Naive B cell (primary cell): ENCODE measurements at regions not wholly inside any gene's neighbourhood (a gene's known extent, or its start where the extent isn't known, plus 50 kb on each side); places are given as distances from the start of the nearest gene placed in this dataset.
"Not testable (repeated sequence)": the region's sequence is repeated elsewhere in the genome, so short reads cannot be mapped to it uniquely, and the experiment has no call there.

Source experiments
- ATAC-seq, 2 donors: fragments of 150-1000 bp; cut with Tn5 transposase; 2 replicates each; pipeline ENCODE4 v1.10.0; 2021; ENCODE audit warnings: low read depth in 2 of 2, mild to moderate bottlenecking in 2 of 2, moderate library complexity in 2 of 2
- DNase-seq: peaks from one replicate; pipeline ENCODE4 v3.0.0; 2022
- H3K27ac Mint-ChIP-seq, 6 donors: one replicate each; pipeline ENCODE4 v1.8.0; 2020 to 2022; ENCODE audit warnings: mild to moderate bottlenecking in 6 of 6, mixed read lengths in 6 of 6, moderate library complexity in 5 of 6, inconsistent platforms in 2 of 6
- H3K27me3 Mint-ChIP-seq, 3 donors: one replicate each; pipeline ENCODE4 v1.8.0; 2021 to 2022; ENCODE audit warnings: mixed read lengths in 3 of 3, mild to moderate bottlenecking in 1 of 3
- H3K36me3 Mint-ChIP-seq, 2 donors: one replicate each; pipeline ENCODE4 v1.8.0; 2020 to 2022; ENCODE audit warnings: mixed read lengths in 2 of 2, inconsistent platforms in 1 of 2, mild to moderate bottlenecking in 1 of 2
- H3K4me1 Mint-ChIP-seq, 3 donors: one replicate each; pipeline ENCODE4 v1.8.0; 2020 to 2022; ENCODE audit warnings: mixed read lengths in 3 of 3, inconsistent platforms in 1 of 3, mild to moderate bottlenecking in 1 of 3, moderate library complexity in 1 of 3
- H3K4me3 Mint-ChIP-seq, 8 donors: one replicate each; pipeline ENCODE4 v1.8.0; 2020 to 2022; ENCODE audit warnings: mild to moderate bottlenecking in 8 of 8, mixed read lengths in 8 of 8, moderate library complexity in 8 of 8, inconsistent platforms in 2 of 8
- H3K9me3 Mint-ChIP-seq, 7 donors: one replicate each; pipeline ENCODE4 v1.8.0; 2020 to 2022; ENCODE audit warnings: mixed read lengths in 7 of 7, mild to moderate bottlenecking in 5 of 7, inconsistent platforms in 2 of 7, moderate library complexity in 1 of 7

DNA sequence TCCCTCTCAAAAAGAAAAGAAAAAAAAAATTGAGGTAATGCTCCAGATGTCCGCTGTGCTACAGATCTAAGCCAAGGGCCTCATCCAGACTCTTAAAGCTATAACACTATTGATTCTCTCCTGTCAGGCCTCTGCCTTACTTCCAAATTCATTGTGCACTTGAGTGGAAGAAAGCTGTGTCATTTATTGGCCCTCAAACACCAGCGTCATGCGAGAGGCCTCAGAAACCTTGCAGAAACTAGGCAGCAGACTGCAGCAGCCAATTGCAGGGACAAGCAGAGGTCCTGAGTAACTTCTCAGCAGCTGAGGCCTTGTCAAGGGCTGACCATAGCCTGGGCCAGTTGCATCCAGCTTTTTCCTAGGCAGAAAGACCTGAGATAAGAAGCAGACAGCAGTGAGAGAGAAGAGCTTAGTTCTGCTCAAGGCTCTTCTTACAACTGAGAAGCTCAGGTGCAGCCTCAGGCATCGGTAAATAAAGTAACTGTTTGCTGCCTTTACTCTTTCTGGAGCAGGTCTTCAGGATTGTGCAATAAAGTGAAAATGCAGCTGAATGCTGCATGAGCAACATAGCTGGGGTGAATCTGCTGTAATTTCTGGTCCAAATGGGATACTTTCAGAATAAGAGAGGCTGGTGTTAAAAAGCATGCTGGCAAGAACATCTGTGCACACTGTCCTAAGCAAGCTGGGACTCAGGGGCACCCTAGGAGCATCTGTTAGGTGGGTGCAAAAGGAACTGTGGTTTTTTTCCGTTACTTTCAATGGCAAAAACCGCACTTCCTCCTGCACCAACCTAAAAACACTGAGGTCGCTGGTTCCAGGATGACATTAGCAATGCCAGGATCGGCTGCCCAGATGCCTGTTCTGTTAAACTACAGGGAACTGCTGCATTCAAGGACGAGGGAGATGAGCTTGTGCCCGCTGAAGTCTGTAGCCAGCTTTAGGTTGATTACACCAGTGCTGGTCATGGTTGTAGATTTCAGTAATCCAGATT lies 181.8 kb upstream of the PFKP start:
- H3K9me3 Mint-ChIP-seq: peaks cover 0 to 7% (median 0%) of the 10 kb centered on the region in 7 donors
- H3K27ac Mint-ChIP-seq: no peak overlapping the region
- no peak overlapping the region for H3K4me3 Mint-ChIP-seq
- peaks cover 8 to 10% (median 10%) of the 10 kb centered on the region in 3 donors for H3K27me3 Mint-ChIP-seq
- ATAC-seq (no peak), DNase-seq (no peak)
- H3K36me3 Mint-ChIP-seq: no peaks in the 10 kb centered on the region
- no peaks in the 10 kb centered on the region for H3K4me1 Mint-ChIP-seq

DNA sequence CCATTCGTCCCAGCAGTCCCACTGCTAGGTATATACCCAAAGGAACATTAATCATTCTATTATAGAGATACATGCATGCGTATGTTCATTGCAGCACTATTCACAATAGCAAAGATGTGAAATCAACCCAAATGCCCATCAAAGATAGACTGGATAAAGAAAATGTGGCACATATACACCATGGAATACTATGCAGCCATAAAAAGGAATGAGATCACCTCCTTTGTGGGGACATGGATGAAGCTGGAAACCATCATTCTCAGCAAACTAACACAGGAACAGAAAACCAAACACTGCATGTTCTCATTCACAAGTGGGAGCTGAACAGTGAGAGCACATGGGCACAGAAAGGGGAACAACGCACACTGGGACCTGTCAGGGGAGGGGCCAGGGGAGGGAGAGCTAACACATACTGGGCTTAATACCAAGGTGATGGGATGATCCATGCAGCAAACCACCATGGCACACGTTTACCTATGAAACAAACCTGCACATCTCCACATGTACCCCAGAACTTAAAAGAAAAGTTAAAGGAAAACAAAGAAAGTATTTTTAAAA lies 183.3 kb upstream of the PFKP start:
- H3K9me3 Mint-ChIP-seq, H3K36me3 Mint-ChIP-seq, H3K4me3 Mint-ChIP-seq, ATAC-seq, DNase-seq, H3K4me1 Mint-ChIP-seq: not testable (repeated sequence)
- Mint-ChIP-seq H3K27ac (peak overlapping the region in 1 of 6 donors; percentile 45), H3K27me3 (peaks cover 10 to 14% (median 13%) of the 10 kb centered on the region in 3 donors)

DNA sequence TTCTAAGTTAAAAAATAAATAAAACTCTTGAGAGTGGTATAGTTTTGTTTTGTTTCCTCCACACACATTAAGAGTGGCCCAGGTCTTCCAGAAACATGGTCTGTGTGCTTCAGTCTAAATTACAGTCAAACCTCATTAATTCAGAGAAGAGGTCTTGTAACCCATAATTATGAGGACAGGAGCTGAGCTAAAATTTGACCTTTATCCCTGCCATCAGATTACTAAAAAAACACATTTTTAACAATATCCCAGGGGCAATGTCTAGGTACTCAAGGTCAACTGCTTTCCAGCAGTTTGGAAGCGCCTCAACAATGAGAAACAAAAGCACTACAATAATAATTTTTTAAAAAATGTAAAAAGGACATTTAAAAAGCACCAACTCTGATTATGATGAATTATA lies 184.1 kb upstream of the PFKP start:
- Mint-ChIP-seq H3K27ac (no peak overlapping the region), H3K4me1 (no peaks in the 10 kb centered on the region), H3K9me3 (peaks cover 0 to 5% (median 0%) of the 10 kb centered on the region in 7 donors), H3K36me3 (no peaks in the 10 kb centered on the region), H3K27me3 (peaks cover 5 to 14% (median 13%) of the 10 kb centered on the region in 3 donors), H3K4me3 (no peak overlapping the region)
- no peak for DNase-seq
- ATAC-seq: no peak

DNA sequence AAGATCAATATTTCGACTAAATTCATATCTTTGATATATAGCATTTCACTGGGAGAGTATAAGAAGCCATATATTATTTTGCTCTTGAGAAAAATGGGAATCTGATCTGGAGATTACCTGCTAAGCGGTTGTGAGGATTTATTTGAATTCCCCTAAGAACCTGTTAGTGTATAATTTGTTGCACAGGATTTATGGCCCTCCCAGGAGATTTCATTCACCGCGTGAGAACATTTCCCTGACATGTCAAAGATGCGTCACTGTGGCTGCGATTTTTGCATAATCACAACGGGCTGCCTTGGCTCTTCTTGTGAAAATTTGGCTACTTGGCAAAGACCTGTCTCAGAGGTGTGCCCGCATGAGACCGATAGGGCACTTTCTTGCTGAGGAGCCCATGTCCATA lies 184.7 kb upstream of the PFKP start:
- Mint-ChIP-seq H3K27ac (no peak overlapping the region), H3K27me3 (peaks cover 5 to 14% (median 13%) of the 10 kb centered on the region in 3 donors), H3K9me3 (peaks cover 0 to 3% (median 0%) of the 10 kb centered on the region in 7 donors), H3K36me3 (no peaks in the 10 kb centered on the region), H3K4me3 (no peak overlapping the region), H3K4me1 (no peaks in the 10 kb centered on the region)
- no peak for ATAC-seq
- DNase-seq: no peak

DNA sequence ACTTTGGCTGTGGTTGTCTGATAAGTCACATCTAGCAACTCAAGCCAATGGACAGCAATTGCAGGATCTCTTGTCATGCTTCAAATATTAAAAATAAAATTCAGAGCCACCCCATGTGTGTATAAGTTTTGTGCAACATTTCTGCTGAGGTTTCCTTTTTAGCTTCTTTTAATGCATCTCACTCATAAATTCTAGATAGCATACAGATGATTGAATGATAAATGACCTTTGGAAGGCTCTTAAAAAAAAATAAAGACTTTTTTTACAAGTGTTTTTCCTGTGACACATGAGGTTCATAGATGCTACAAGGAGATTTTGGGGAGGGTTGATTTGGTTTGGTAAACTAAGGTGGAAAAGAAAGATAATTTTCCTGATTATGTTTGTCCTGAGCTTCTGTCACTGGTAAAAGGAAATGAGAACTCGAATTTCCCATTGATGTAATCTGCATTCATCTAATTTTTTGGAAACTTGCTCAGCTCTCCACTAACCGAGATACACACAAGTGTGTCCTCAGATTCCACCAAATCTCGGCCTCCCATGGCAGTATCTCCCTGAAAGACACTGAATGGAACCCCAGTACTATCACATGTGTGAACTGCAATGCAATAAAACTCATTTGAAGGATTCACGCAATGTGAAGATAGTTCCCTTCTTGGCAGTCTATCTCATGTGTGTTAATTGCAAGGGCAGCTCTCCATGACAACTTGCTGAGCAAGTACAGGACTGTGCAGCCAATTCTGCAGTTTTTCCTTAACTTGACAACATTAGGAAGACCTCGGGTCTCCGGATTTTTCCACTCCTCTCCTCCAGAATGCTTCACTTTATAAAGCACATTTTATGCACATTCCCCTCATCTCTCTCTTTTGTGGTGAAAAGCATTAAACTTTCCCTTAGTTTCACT lies 185.4 kb upstream of the PFKP start:
- no peak overlapping the region for H3K27ac Mint-ChIP-seq
- H3K27me3 Mint-ChIP-seq: peaks cover 5 to 14% (median 13%) of the 10 kb centered on the region in 3 donors
- H3K4me1 Mint-ChIP-seq: no peaks in the 10 kb centered on the region
- no peaks in the 10 kb centered on the region for H3K36me3 Mint-ChIP-seq
- peaks cover 0 to 3% (median 0%) of the 10 kb centered on the region in 7 donors for H3K9me3 Mint-ChIP-seq
- no peak overlapping the region for H3K4me3 Mint-ChIP-seq
- ATAC-seq (no peak), DNase-seq (no peak)

DNA sequence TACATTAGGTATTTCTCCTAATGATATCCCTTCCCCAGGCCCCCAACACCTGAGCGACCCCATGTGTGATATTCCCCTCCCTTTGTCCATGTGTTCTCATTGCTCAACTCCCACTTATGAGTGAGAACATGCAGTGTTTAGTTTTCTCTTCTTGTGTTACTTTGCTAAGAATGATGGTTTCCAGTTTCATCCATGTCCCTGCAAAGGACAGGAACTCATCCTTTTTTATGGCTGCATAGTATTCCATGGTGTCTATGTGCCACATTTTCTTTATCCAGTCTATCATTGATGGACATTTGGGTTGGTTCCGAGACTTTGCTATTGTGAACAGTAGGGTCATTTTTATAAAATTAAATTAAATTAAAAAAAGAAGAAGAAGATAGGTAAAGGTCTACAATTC lies 187.3 kb upstream of the PFKP start:
- DNase-seq, H3K4me1 Mint-ChIP-seq, H3K4me3 Mint-ChIP-seq, H3K36me3 Mint-ChIP-seq, ATAC-seq, H3K27ac Mint-ChIP-seq, H3K9me3 Mint-ChIP-seq: not testable (repeated sequence)
- H3K27me3 Mint-ChIP-seq: peaks cover 5 to 14% (median 13%) of the 10 kb centered on the region in 3 donors

DNA sequence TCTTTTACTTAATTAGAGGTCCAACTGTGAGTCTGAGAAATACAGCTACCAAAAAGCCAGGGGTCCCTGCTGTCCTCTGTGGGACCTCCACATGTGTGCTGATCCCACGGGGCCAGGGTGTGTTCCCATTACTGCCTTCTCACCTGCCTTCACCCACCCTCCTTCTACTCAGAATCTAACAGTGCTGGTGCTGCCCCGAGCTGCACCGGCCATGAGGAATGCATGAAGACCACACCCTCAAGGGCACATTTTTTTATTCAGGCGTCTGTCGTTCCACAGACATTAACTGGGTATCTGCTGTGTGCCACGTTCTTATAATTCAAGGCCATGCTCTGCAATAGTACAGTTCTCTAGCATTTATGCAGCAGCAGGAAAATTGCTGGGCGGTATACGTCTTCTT lies 188.5 kb upstream of the PFKP start:
- no peak overlapping the region for H3K27ac Mint-ChIP-seq
- no peaks in the 10 kb centered on the region for H3K36me3 Mint-ChIP-seq
- peaks cover 0 to 3% (median 0%) of the 10 kb centered on the region in 7 donors for H3K9me3 Mint-ChIP-seq
- peaks cover 1 to 18% (median 8%) of the 10 kb centered on the region in 3 donors for H3K27me3 Mint-ChIP-seq
- no peaks in the 10 kb centered on the region for H3K4me1 Mint-ChIP-seq
- ATAC-seq (no peak), DNase-seq (no peak)
- H3K4me3 Mint-ChIP-seq: no peak overlapping the region

DNA sequence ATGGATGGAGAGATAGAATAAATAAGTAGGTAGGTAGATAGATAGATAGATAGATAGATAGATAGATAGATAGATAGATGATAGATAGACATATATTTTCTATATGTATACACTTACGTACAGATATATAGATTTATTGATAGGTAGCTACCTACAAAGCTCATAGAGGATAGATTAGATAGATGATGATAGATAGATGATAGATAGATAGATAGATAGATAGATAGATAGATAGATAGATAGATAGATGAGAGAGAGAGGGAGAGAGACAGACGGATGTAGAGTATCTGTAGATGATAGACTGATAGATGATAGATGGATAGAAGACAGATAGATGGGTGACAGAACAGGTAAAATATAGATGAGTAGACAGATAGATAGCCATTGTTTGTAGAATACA lies 191.3 kb upstream of the PFKP start:
- H3K9me3 Mint-ChIP-seq: peaks cover 0 to 9% (median 1%) of the 10 kb centered on the region in 7 donors
- H3K4me1 Mint-ChIP-seq: no peaks in the 10 kb centered on the region
- no peak overlapping the region for H3K27ac Mint-ChIP-seq
- no peak for DNase-seq
- H3K27me3 Mint-ChIP-seq: peaks cover 7 to 32% (median 12%) of the 10 kb centered on the region in 3 donors
- no peak for ATAC-seq
- no peak overlapping the region for H3K4me3 Mint-ChIP-seq
- H3K36me3 Mint-ChIP-seq: no peaks in the 10 kb centered on the region

DNA sequence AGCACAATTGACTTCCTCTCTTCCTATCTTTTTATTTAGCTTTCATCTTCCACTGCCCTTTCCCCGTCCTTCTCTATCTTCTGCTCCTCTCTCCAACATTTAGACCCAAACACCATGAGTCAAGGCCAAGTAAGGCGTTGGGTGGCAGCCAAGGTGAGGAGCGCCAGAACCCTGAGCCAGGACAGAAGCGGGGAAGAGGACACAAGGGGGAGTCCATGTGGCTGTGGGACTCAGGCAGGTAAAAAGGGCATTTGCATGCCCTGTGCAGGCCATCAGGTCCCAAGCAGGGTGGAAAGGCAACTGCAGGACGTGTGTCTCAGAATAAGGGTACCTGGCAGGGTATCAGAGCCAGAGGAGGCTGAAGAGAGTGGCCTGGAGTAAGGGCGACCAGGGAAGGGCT lies 192.4 kb upstream of the PFKP start:
- ATAC-seq (no peak), DNase-seq (no peak)
- Mint-ChIP-seq H3K4me1 (no peaks in the 10 kb centered on the region), H3K27ac (no peak overlapping the region), H3K36me3 (no peaks in the 10 kb centered on the region), H3K27me3 (peaks cover 7 to 22% (median 9%) of the 10 kb centered on the region in 3 donors), H3K4me3 (no peak overlapping the region), H3K9me3 (peaks cover 0 to 9% (median under 1%) of the 10 kb centered on the region in 7 donors)

DNA sequence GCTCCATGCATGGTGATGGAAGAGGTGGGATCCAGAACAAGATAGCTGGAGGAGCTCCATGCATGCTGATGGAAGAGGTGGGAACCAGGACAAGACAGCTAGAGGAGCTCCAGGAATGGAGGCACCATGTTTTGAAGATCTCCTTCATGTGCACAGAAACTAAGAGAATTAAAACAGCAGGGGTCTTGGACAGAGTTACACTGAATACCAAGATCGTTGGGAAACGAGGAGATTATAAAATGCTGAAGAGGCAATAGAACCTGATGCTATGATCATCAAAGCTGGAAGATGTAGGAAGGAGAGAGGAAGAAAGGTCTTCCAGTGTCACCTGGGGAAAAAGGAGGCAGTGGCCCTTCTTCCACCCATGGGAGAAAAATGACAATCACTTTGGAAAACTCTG lies 193.6 kb upstream of the PFKP start:
- no peak overlapping the region for H3K4me3 Mint-ChIP-seq
- no peaks in the 10 kb centered on the region for H3K4me1 Mint-ChIP-seq
- no peaks in the 10 kb centered on the region for H3K36me3 Mint-ChIP-seq
- no peak overlapping the region for H3K27ac Mint-ChIP-seq
- no peak for DNase-seq
- peaks cover 7 to 30% (median 9%) of the 10 kb centered on the region in 3 donors for H3K27me3 Mint-ChIP-seq
- H3K9me3 Mint-ChIP-seq: peaks cover 0 to 9% (median 0%) of the 10 kb centered on the region in 7 donors
- no peak for ATAC-seq

DNA sequence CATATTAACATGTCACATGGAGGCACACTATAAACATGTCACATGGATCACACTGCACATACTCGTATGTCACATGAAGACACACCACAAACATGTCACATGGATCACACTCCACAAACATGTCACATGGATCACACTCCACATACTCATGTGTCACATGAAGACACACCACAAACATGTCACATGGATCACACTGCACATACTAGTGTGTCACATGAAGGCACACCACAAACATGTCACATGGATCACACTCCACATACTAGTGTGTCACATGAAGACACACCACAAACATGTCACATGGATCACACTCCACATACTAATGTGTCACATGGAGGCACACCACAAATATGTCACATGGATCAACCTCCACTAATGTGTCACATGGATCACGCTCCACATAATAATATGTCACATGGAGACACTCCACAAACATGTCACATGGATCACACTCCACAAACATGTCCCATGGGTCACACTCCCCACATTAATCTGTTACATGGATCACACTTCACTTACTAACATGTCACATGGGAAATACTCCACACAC lies 195.6 kb upstream of the PFKP start:
- H3K27ac Mint-ChIP-seq: no peak overlapping the region
- no peaks in the 10 kb centered on the region for H3K4me1 Mint-ChIP-seq
- H3K4me3 Mint-ChIP-seq: no peak overlapping the region
- H3K36me3 Mint-ChIP-seq: no peaks in the 10 kb centered on the region
- DNase-seq (no peak), ATAC-seq (no peak)
- H3K27me3 Mint-ChIP-seq: peaks cover 9 to 49% (median 13%) of the 10 kb centered on the region in 3 donors
- H3K9me3 Mint-ChIP-seq: peaks cover 0 to 9% (median 0%) of the 10 kb centered on the region in 7 donors

DNA sequence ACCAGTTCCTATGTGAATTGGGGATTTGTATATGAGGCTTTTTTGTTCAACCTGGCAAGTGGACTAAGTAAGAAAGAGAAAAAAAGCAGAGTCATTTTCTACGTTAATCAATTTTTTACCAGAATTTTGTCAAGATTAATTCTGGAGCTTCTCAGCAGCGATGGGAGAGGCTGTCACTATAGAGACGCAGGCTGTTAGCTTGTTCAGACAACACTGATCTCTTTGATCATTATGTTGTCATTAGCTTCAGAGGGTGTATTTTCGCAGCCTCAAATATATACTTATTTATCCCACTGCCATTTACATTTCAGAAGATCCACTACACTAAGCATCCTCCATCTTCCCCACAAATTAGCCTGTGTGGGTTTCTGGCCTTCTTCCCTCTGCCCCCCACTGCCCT lies 196.7 kb upstream of the PFKP start:
- H3K27ac Mint-ChIP-seq: no peak overlapping the region
- H3K4me3 Mint-ChIP-seq: no peak overlapping the region
- no peaks in the 10 kb centered on the region for H3K36me3 Mint-ChIP-seq
- H3K9me3 Mint-ChIP-seq: peaks cover 0 to 9% (median 0%) of the 10 kb centered on the region in 7 donors
- peaks cover 9 to 49% (median 13%) of the 10 kb centered on the region in 3 donors for H3K27me3 Mint-ChIP-seq
- DNase-seq (no peak), ATAC-seq (no peak)
- H3K4me1 Mint-ChIP-seq: no peaks in the 10 kb centered on the region

DNA sequence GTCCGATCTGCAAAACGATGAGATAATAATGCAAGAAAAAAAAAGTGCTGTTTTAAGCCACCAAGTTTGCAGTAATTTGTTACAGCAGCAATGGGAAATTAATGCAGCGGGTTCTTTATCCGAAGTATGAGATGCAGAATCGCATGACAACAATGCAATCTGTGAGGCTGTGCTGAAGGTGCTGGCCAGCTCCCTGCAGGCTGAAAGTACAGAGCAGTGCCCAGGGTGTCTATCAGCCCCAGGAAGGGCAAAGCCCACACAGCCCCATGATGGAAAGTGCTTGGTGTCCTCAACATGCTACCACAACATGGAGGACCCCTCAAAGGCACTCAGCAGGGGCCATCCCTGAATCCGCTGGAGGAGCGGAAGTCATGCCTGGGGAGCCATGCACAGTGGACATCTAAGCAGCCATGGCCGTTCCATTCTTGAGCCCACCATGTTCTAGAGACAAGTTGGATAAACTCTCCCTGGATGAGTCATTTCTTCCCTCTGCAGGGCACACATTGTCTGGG lies 199.5 kb upstream of the PFKP start:
- no peak overlapping the region for H3K4me3 Mint-ChIP-seq
- no peaks in the 10 kb centered on the region for H3K4me1 Mint-ChIP-seq
- ATAC-seq: no peak
- H3K36me3 Mint-ChIP-seq: no peaks in the 10 kb centered on the region
- no peak overlapping the region for H3K27ac Mint-ChIP-seq
- no peak for DNase-seq
- peaks cover 5 to 45% (median 10%) of the 10 kb centered on the region in 3 donors for H3K27me3 Mint-ChIP-seq
- H3K9me3 Mint-ChIP-seq: peaks cover 0 to 3% (median 0%) of the 10 kb centered on the region in 7 donors
